Activated T-cell treated with anti-CD3 and anti-CD28 coated beads, Interleukin-2, amount 50 U/mL, for 24 hours (primary cell): ENCODE measurements at regions not wholly inside any gene's neighbourhood (a gene's known extent, or its start where the extent isn't known, plus 50 kb on each side); places are given as distances from the start of the nearest gene placed in this dataset.

Experiments used
- DNase-seq: peaks from one replicate; pipeline ENCODE4 v3.0.0-alpha.2; 2020
- H3K27ac Mint-ChIP-seq: 2 replicates; pipeline ENCODE4 v1.8.0; 2020; ENCODE audit warnings: mild to moderate bottlenecking, mixed read lengths
- H3K27me3 Mint-ChIP-seq: 2 replicates; pipeline ENCODE4 v1.8.0; 2020; ENCODE audit warnings: mixed read lengths
- H3K36me3 Mint-ChIP-seq: 2 replicates; pipeline ENCODE4 v1.8.0; 2020; ENCODE audit warnings: low read depth, mixed read lengths
- H3K4me1 Mint-ChIP-seq: 2 replicates; pipeline ENCODE4 v1.8.0; 2020; ENCODE audit warnings: low read depth, mixed read lengths
- H3K4me3 Mint-ChIP-seq: 2 replicates; pipeline ENCODE4 v1.8.0; 2020; ENCODE audit warnings: mild to moderate bottlenecking, moderate library complexity, mixed read lengths
- H3K9me3 Mint-ChIP-seq: 2 replicates; pipeline ENCODE4 v1.8.0; 2020; ENCODE audit warnings: mixed read lengths

DNA sequence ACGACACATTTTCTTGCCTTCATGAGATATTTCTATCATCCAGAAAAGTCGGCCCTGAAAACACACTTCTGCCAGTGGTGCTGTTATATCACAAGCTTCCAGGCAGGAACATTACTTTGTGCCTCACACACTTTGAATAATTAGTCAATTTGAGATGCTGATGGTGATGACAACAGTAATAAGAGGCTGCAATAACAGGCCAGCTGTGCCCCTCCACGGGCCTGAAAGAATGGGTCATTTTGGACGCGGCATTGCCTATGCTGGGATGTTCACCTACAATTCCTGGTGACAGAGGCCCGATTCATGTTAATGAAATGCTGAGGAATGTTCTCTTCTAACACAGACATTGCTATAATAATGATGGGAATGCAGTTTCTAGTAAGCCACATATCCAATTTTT, 463.8 kb upstream of the KIRREL3 start:
- Mint-ChIP-seq H3K4me3 (no peak overlapping the region), H3K4me1 (no peaks in the 10 kb centered on the region), H3K27ac (no peak overlapping the region), H3K36me3 (no peaks in the 10 kb centered on the region), H3K27me3 (no peaks in the 10 kb centered on the region), H3K9me3 (no peaks in the 10 kb centered on the region)
- DNase-seq, result no peak

DNA sequence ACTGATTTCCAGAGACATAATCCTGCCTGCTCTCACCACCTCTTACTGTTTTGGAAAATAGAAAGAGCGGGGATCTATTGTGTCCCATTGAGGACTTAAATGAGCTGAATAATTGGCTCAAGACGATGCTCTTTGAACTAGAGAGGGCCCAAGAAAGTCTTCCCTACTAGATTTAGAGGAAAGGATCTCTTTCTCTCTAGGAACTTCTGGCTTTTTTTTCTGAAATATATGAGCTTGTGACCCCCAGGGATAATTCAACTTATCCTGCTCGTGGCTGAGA, 461.4 kb upstream of the KIRREL3 start:
- no peaks in the 10 kb centered on the region for H3K9me3 Mint-ChIP-seq
- no peak overlapping the region for H3K4me3 Mint-ChIP-seq
- no peaks in the 10 kb centered on the region for H3K36me3 Mint-ChIP-seq
- H3K4me1 Mint-ChIP-seq, result no peaks in the 10 kb centered on the region
- no peak overlapping the region for H3K27ac Mint-ChIP-seq
- no peaks in the 10 kb centered on the region for H3K27me3 Mint-ChIP-seq
- DNase-seq, result no peak

DNA sequence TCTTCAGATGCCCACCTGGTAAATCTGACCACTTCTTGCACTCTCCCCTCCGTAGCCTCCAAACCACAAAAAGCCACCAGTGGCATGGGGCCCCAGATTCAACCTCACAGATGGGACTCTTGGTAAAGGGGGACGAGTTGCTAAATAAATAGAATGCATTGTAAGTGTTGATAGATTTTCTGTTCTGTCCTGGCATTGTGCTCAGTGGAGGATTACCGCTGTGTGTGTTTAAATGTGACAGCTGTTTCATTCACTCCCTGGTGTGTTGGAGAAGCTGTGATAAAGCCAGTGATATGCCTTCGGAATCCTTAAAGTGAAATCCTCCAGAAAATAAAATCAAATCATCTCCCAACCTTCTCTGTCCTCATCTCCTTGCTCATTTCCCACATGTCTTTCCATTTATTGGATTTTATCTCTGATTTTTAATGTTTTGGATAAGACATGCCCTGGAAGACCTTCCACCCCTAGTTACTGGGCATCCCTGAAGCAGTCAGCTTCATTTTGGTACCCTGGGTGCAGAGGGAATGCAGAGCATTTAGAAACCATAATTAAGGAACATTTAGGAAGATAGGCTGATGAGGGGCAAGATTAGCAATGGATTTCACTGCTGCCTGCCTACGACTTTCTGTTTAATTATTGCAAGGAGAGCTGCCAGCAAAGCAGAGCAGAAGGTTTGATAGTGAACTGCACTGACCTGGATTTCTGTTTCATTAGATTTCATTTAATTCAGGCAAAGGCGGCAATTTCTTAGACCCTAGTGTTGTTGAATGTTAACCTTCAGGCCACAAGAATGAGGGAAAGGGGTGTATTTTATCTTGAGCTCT, 460.9 kb upstream of the KIRREL3 start:
- no peak overlapping the region for H3K4me3 Mint-ChIP-seq
- no peaks in the 10 kb centered on the region for H3K4me1 Mint-ChIP-seq
- H3K36me3 Mint-ChIP-seq, result no peaks in the 10 kb centered on the region
- no peaks in the 10 kb centered on the region for H3K27me3 Mint-ChIP-seq
- no peaks in the 10 kb centered on the region for H3K9me3 Mint-ChIP-seq
- H3K27ac Mint-ChIP-seq, result no peak overlapping the region
- DNase-seq, result no peak

DNA sequence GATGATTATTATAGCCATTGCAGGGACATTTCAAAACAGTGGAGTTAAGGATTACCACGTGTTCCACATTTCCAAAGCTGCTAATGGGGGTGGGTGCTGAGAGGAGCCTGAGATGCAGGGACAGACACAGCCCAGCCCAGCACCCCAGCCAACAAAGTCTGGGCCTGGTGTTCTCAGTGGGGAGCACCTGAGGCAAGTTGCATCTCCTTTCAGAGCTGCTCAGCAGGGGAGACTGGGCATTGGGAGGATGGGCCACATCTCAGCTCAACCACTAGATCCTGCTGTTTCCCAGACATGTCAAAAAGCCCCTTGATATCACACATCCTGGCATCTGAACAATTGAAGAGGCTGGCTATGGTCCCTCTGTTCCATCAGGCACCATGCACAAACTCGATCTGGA, 458.0 kb upstream of the KIRREL3 start:
- no peaks in the 10 kb centered on the region for H3K9me3 Mint-ChIP-seq
- H3K4me1 Mint-ChIP-seq, result no peaks in the 10 kb centered on the region
- no peak overlapping the region for H3K27ac Mint-ChIP-seq
- H3K4me3 Mint-ChIP-seq, result no peak overlapping the region
- no peak for DNase-seq
- H3K36me3 Mint-ChIP-seq, result no peaks in the 10 kb centered on the region
- H3K27me3 Mint-ChIP-seq, result no peaks in the 10 kb centered on the region

DNA sequence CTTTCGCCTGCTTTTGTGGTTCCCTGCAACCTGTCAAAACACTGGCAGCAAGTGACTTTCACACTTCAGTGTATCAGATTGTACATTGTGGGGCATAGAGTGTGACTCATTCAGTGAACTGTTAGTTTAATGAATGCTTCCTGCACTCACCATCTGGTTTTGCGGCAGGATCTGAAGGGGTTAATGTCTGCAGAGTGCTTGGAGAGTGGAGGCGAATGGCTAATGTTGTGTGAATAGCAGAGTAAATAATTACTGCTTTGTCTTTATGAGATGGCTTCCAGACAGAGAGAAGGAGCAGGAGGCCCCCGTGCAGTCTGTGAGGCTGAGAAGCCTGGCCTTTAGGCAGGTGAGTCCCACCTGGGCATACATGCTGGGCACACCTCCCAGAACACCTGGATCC, 454.3 kb upstream of the KIRREL3 start:
- no peaks in the 10 kb centered on the region for H3K9me3 Mint-ChIP-seq
- no peak for DNase-seq
- no peaks in the 10 kb centered on the region for H3K36me3 Mint-ChIP-seq
- H3K27me3 Mint-ChIP-seq, result no peaks in the 10 kb centered on the region
- no peaks in the 10 kb centered on the region for H3K4me1 Mint-ChIP-seq
- no peak overlapping the region for H3K27ac Mint-ChIP-seq
- H3K4me3 Mint-ChIP-seq, result no peak overlapping the region

DNA sequence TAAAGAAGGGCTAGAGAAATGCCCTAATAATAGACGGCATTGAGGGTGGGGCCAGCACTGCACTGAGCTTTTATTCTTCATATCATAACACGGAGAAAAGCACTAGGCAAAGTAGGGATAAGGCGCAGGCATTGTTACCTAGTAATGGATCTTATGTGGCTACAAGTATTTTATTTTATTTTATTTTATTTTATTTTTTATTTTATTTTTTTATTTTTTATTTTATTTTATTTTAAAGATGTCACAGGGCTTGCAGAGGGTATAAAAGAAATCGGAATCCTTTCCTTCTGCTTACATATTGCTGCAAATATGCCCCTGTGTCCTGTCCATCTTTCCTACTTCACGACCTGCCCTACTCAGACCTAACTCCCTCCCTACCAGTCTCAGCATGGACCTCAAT, 452.0 kb upstream of the KIRREL3 start:
- H3K36me3 Mint-ChIP-seq, result no peaks in the 10 kb centered on the region
- H3K27me3 Mint-ChIP-seq, result no peaks in the 10 kb centered on the region
- no peak overlapping the region for H3K4me3 Mint-ChIP-seq
- H3K27ac Mint-ChIP-seq, result no peak overlapping the region
- no peaks in the 10 kb centered on the region for H3K4me1 Mint-ChIP-seq
- DNase-seq, result no peak
- no peaks in the 10 kb centered on the region for H3K9me3 Mint-ChIP-seq

DNA sequence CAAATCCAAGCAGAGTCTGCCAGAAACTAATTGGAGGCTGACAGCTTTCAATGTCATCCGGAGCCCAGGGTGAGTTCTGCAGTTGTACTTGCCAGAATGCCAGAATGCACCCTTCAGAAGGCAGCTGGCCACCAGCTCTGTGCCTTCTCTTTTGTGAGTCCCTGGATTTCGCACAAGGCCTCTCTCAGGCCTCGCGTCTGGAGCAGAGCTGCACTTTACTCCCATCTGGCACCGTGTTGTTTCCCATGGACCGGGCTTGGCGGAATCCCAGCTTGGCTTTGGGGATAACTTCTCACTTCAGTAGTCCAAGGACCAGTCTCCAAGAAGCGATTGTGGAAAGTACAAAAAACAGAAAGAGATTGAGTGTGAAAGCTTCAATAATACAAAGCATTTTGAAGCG, 451.3 kb upstream of the KIRREL3 start:
- Mint-ChIP-seq H3K9me3 (no peaks in the 10 kb centered on the region), H3K27me3 (no peaks in the 10 kb centered on the region), H3K36me3 (no peaks in the 10 kb centered on the region), H3K4me3 (no peak overlapping the region), H3K27ac (no peak overlapping the region), H3K4me1 (no peaks in the 10 kb centered on the region)
- DNase-seq, result no peak

DNA sequence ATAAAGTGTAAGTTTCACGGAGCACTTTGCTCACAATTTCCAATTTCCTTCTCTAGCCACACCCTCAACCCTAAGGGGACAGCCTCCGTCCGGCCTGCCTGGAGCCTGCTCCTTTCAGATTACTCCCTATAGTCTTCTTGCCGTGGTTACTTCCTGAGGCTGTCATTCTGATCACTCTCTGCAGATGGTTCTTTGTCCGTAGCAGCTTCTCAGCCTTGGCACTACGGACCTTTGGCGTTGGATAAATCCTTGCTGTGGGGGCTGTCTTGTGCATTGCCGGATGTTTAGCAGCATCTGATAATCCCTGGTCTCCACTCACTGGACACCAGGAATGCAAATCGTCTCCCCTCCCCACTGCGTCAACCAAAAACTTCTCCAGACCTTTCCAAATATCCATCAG, 447.5 kb upstream of the KIRREL3 start:
- Mint-ChIP-seq H3K9me3 (no peaks in the 10 kb centered on the region), H3K27ac (no peak overlapping the region), H3K27me3 (no peaks in the 10 kb centered on the region), H3K4me1 (no peaks in the 10 kb centered on the region), H3K36me3 (no peaks in the 10 kb centered on the region), H3K4me3 (no peak overlapping the region)
- no peak for DNase-seq

DNA sequence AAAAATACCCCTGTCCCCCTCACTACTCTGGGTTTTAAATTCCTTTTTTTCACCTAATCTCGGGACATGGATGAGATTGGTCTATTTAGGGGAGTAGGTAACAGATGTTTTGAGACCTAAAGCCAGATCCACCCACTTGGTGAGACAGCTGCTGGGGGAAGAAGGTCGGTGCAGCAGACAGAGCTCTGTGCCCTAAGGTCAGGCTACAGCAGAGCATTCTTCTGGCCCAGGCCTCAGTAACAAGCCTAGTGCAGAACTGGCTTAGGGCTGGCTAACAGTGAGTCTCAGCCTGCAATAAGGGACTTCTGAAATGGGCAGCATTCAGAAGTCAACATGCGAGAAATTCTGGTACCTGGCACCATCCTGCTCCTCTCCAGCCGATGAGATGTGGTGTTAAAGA, 444.9 kb upstream of the KIRREL3 start:
- no peak for DNase-seq
- peaks cover 3% of the 10 kb centered on the region for H3K27me3 Mint-ChIP-seq
- no peaks in the 10 kb centered on the region for H3K36me3 Mint-ChIP-seq
- H3K4me1 Mint-ChIP-seq, result no peaks in the 10 kb centered on the region
- no peak overlapping the region for H3K4me3 Mint-ChIP-seq
- no peaks in the 10 kb centered on the region for H3K9me3 Mint-ChIP-seq
- no peak overlapping the region for H3K27ac Mint-ChIP-seq

DNA sequence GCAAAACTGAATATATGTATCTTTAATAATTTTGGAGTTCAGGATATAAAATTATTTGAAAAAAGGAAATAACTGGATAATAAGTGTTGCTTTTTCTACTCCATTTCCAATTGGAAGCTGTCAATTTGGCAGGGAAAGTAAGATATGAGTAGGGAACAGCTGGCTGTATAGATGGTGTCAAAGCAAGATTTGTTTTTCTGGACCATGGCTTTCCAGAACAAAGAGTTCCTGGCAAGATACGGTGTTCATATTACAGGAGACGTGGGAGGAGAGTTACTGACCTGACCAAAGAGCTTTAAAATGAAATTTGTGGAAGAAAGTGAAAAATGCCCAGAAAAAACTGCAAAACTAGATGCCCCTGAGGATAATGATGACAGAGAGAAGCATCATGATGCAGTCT, 442.7 kb upstream of the KIRREL3 start:
- no peak overlapping the region for H3K27ac Mint-ChIP-seq
- H3K4me1 Mint-ChIP-seq, result no peaks in the 10 kb centered on the region
- H3K9me3 Mint-ChIP-seq, result no peaks in the 10 kb centered on the region

DNA sequence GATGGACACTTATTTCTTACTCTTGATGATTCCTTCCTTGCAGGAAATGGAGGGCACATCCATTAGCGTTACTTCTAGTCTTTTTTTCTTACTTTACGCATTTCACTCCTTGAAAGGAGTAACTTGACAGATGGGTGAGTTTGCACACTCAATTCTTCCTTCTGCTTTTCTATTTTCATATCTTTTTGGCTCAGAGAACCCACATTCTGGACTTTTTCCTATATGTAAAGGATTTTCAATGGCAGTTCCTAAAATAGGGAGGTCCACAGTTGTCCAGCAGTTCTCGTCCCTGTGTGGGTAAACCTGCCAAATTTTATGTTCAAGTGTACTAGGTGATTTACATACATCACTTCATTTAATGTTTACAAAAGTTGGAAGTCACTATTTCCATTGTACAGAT, 440.0 kb upstream of the KIRREL3 start:
- DNase-seq, result no peak
- Mint-ChIP-seq H3K4me3 (no peak overlapping the region), H3K27me3 (peaks cover 3% of the 10 kb centered on the region), H3K36me3 (no peaks in the 10 kb centered on the region), H3K27ac (no peak overlapping the region), H3K4me1 (no peaks in the 10 kb centered on the region), H3K9me3 (no peaks in the 10 kb centered on the region)

More for the DNA sequence above, 442.7 kb upstream of the KIRREL3 start:
- H3K27me3 Mint-ChIP-seq, result peaks cover 3% of the 10 kb centered on the region
- DNase-seq, result no peak
- H3K4me3 Mint-ChIP-seq, result no peak overlapping the region
- H3K36me3 Mint-ChIP-seq, result no peaks in the 10 kb centered on the region

DNA sequence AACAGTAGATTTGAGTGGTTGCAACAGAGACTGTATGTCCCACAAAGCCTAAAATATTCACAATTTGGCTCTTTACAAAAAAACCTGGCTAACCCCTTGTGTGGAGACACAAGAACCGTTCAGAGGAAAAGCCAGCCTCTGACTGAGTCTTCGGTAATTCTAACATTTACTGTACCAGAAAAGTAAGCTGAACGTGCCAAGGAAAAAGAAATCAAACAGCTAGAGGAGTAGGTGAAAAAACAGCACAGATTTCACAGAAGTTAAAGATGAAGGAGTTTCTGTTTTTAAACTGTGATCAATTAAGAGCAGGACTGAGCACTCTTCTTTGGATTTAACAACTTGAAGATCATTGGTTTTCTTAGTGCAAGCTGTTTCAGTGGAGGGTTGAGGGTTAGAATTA, 424.7 kb upstream of the KIRREL3 start:
- H3K27ac Mint-ChIP-seq, result no peak overlapping the region
- H3K36me3 Mint-ChIP-seq, result no peaks in the 10 kb centered on the region
- H3K27me3 Mint-ChIP-seq, result no peaks in the 10 kb centered on the region
- no peaks in the 10 kb centered on the region for H3K4me1 Mint-ChIP-seq
- no peak for DNase-seq
- no peak overlapping the region for H3K4me3 Mint-ChIP-seq
- no peaks in the 10 kb centered on the region for H3K9me3 Mint-ChIP-seq

DNA sequence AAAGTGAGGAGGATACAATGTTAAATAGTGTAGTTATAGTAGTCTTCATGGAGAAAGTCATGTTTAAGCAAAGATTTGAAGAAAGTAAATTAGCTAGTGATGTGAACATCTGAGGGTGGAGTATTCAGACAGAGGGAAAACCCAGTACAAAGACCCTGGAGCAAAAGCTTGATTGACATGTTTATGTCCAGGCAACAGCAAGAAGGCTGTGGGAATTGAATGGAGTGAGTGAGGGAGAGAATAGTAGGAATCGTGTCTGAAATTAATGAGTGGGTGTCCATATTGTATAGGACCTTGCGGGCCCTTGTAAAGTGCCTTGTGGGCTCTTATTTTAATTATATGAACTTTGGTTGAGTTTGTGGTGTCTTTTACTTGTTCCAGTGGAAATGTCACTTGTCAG, 424.1 kb upstream of the KIRREL3 start:
- no peak for DNase-seq
- no peaks in the 10 kb centered on the region for H3K27me3 Mint-ChIP-seq
- no peaks in the 10 kb centered on the region for H3K9me3 Mint-ChIP-seq
- H3K36me3 Mint-ChIP-seq, result no peaks in the 10 kb centered on the region
- no peak overlapping the region for H3K4me3 Mint-ChIP-seq
- H3K27ac Mint-ChIP-seq, result no peak overlapping the region
- no peaks in the 10 kb centered on the region for H3K4me1 Mint-ChIP-seq

DNA sequence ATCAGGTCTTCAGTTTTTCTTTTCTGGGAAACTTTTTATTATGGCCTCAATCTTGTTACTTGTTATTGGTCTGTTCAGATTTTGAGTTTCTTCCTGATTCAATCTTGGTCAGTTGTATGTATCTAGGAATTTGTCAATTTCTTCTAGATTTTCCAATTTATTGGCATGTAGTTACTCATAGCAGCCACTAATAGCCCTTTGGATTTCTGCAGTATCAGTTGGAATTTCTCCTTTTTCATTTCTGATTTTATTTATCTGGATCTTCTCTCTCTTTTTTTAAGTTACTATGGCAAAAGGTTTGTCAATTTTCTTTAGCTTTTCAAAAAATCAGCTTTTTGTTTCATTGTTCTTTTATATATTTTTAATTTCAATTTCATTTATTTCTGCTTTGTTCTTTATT, 419.6 kb upstream of the KIRREL3 start:
- no peak for DNase-seq
- H3K9me3 Mint-ChIP-seq, result peaks cover 7% of the 10 kb centered on the region
- no peaks in the 10 kb centered on the region for H3K4me1 Mint-ChIP-seq
- H3K4me3 Mint-ChIP-seq, result no peak overlapping the region
- no peaks in the 10 kb centered on the region for H3K36me3 Mint-ChIP-seq
- H3K27ac Mint-ChIP-seq, result no peak overlapping the region
- H3K27me3 Mint-ChIP-seq, result no peaks in the 10 kb centered on the region

DNA sequence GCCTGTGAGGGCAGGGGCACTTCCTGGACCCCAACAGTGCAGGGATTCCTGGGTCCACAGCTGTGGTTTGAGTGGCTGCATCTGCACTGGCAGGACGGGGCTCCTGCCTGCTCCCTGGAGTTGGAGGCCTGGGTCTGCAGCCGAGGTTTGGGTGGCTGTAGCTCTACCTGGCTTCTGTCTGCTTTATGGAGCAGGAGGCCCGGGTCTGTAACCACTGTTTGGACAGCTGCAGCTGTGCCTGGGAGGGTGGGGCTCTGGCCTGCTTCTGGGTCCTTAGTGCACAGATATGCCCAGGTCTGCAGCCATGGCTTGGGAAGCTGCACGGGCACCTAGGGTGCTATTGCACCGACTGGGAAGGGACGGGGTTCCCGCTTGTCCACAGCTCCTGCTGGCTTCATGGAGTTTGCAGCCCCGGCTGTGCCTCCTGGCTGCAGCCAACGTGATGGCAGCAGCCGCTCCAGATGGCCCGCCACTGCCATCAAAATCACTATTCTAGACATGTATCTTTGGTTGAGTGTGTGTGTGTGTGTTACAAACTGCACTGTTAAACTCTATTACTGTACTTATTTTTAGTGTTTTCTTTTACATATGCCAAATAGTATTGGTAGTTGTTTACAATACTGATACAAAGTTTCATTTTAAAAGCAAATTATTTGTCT, 412.3 kb upstream of the KIRREL3 start:
- H3K36me3 Mint-ChIP-seq, result no peaks in the 10 kb centered on the region
- no peak overlapping the region for H3K27ac Mint-ChIP-seq
- H3K4me1 Mint-ChIP-seq, result no peaks in the 10 kb centered on the region
- H3K27me3 Mint-ChIP-seq, result no peaks in the 10 kb centered on the region
- no peak for DNase-seq
- peaks cover 15% of the 10 kb centered on the region for H3K9me3 Mint-ChIP-seq
- no peak overlapping the region for H3K4me3 Mint-ChIP-seq

DNA sequence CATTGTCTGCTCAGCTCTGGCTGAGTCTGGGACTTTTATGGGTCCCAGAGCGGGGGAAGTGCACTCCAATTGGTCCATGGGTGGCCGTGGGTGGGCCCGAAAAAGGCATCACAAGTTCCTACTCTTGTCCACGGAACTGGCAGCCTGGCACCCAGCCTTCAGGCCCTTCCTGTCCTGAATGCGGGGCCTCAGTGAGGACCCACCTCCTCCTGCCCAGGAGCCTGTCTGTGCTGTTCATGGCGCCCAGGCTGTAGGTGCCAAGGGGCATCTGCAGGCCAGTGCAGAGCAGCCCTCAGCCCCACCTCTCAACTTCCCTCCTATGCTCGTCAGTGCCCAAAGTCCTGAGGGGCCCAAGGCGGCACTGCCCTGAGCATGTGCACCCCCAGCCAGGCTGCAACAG, 411.7 kb upstream of the KIRREL3 start:
- no peak for DNase-seq
- Mint-ChIP-seq H3K4me1 (no peaks in the 10 kb centered on the region), H3K4me3 (no peak overlapping the region), H3K27ac (no peak overlapping the region), H3K36me3 (no peaks in the 10 kb centered on the region), H3K27me3 (no peaks in the 10 kb centered on the region), H3K9me3 (peaks cover 15% of the 10 kb centered on the region)
